SH-SY5Y (cell line): ENCODE measurements at regions not wholly inside any gene's neighbourhood (a gene's known extent, or its start where the extent isn't known, plus 50 kb on each side); places are given as distances from the start of the nearest gene placed in this dataset.

ENCODE experiments used
- GATA2 ChIP-seq: IDR thresholded peaks from 2 replicates; pipeline ENCODE4 v1.6.1; 2011; ENCODE audit warnings: mild to moderate bottlenecking, low read depth, low read length
- GATA3 ChIP-seq: IDR thresholded peaks from 2 replicates; pipeline ENCODE4 v1.6.1; 2011; ENCODE audit warnings: low read depth, mild to moderate bottlenecking, low read length, moderate library complexity

DNA sequence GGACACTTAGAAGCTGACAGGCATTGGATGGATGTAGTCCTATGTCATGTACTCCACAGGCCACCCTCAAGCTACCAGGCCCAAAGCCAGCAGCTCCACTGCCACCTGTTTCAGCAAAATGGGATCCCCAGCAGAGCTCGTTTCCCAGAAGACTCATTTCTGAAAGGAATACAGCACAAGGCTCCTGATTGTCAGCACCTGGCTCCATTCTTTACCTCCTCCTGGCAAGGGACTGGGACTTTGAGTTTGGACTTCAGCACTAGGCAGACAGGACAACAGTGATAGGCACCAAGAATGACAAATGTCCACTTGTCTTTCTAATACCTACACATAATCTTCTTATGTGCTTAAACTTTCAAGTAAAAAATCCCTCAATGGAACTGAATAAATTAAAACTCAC lies 150.4 kb upstream of the RXFP2 start:
- no peak for TF ChIP-seq GATA3
- no peak for TF ChIP-seq GATA2
